Cardiac septum (tissue), 1 donor: ENCODE measurements at regions not wholly inside any gene's neighbourhood (a gene's known extent, or its start where the extent isn't known, plus 50 kb on each side); places are given as distances from the start of the nearest gene placed in this dataset.

Experiments used
- DNase-seq: peaks from one replicate; pipeline ENCODE4 v3.0.0-alpha.2; 2020; ENCODE audit warnings: low spot score
- intact Hi-C: fragments of 100-400 bp; cut with DNase I; formaldehyde crosslinking; loops from one replicate; pipeline ENCODE4 v1.14.0; 2022
- donor health status: DM: no; HTN: no; CAD: no.

- intact Hi-C loops: no loop called here
- DNase-seq: no peak
These were observed 1139.2 kb upstream of the GJE1 start for GRCh38 chr6:140993515-140993914.

- intact Hi-C loops: no loop called here
- no peak for DNase-seq
These were observed 1140.0 kb upstream of the GJE1 start for GRCh38 chr6:140992678-140993077.

- intact Hi-C loops: no loop called here
- no peak for DNase-seq
These were observed 1143.9 kb upstream of the GJE1 start for GRCh38 chr6:140988780-140989179.

- intact Hi-C loops: no loop called here
- no peak for DNase-seq
These were observed 1145.2 kb upstream of the GJE1 start for GRCh38 chr6:140987364-140988155.

GRCh38 chr6:140985679-140986275 is 1146.9 kb upstream of the GJE1 start:
- intact Hi-C loops: no loop called here
- no peak for DNase-seq

- no peak for DNase-seq
- intact Hi-C loops: no loop called here
These were observed 1152.3 kb upstream of the GJE1 start for GRCh38 chr6:140980265-140980887.

- intact Hi-C loops: no loop called here
- no peak for DNase-seq
These were observed 1153.1 kb upstream of the GJE1 start for GRCh38 chr6:140979642-140980091.

- intact Hi-C loops: no loop called here
- no peak for DNase-seq
These were observed 1155.3 kb upstream of the GJE1 start for GRCh38 chr6:140977403-140977802.

GRCh38 chr6:140976806-140977205 is 1155.9 kb upstream of the GJE1 start:
- DNase-seq: no peak
- intact Hi-C loops: no loop called here

- no peak for DNase-seq
These were observed 1162.2 kb upstream of the GJE1 start for GRCh38 chr6:140970485-140970884.

GRCh38 chr6:140968062-140968461 is 1164.7 kb upstream of the GJE1 start:
- intact Hi-C loops: no loop called here
- DNase-seq: no peak

More at GRCh38 chr6:140970485-140970884, 1162.2 kb upstream of the GJE1 start:
- intact Hi-C loops: no loop called here

GRCh38 chr6:140966676-140967075 is 1166.0 kb upstream of the GJE1 start:
- intact Hi-C loops: no loop called here

GRCh38 chr6:140960566-140960965 is 1172.2 kb upstream of the GJE1 start:
- intact Hi-C loops: no loop called here
- DNase-seq: no peak

More at GRCh38 chr6:140966676-140967075, 1166.0 kb upstream of the GJE1 start:
- DNase-seq: no peak

GRCh38 chr6:140957386-140957785 is 1175.3 kb upstream of the GJE1 start:
- no peak for DNase-seq
- intact Hi-C loops: no loop called here

GRCh38 chr6:140956571-140957369 is 1176.0 kb upstream of the GJE1 start:
- DNase-seq: no peak
- intact Hi-C loops: no loop called here

GRCh38 chr6:140940251-140940925 is 1192.3 kb upstream of the GJE1 start:
- intact Hi-C loops: no loop called here
- no peak for DNase-seq

- intact Hi-C loops: no loop called here
- no peak for DNase-seq
These were observed 1199.8 kb upstream of the GJE1 start for GRCh38 chr6:140932909-140933308.

- DNase-seq: no peak
- intact Hi-C loops: no loop called here
These were observed 1201.1 kb upstream of the GJE1 start for GRCh38 chr6:140931581-140931980.

GRCh38 chr6:140929121-140929520 is 1203.6 kb upstream of the GJE1 start:
- intact Hi-C loops: no loop called here
- no peak for DNase-seq
